H1 (cell line): ENCODE measurements at regions not wholly inside any gene's neighbourhood (a gene's known extent, or its start where the extent isn't known, plus 50 kb on each side); places are given as distances from the start of the nearest gene placed in this dataset.

Source experiments
- CTCF ChIA-PET: fragments of 300-600 bp; sonication (Branson Sonifier 250); formaldehyde crosslinking; loops from one replicate; lab custom pipeline; 2021; ENCODE audit not compliant: partially characterized antibody; lab: Charles Lee
- POLR2A ChIA-PET: fragments of 300-600 bp; sonication (Branson Sonifier 250); formaldehyde crosslinking; loops from one replicate; lab custom pipeline; 2021; ENCODE audit warnings: inconsistent platforms; ENCODE audit not compliant: partially characterized antibody; lab: Charles Lee
- DNase-seq, 2 experiments: peaks; one replicate each; pipeline versions ENCODE4 v3.0.0 to v3.0.0-alpha.2; 2010 to 2022; ENCODE audit warnings: low spot score in 2 of 2, low read depth in 1 of 2, mixed read lengths in 1 of 2
- FAIRE-seq: peaks from 2 replicates; lab custom pipeline; 2011; peaks lifted over from hg19 to GRCh38; lab: Jason Lieb, UNC
- H2AFZ ChIP-seq: 2 replicates; pipeline ENCODE4 v1.8.1; 2012; ENCODE audit warnings: low read length, inconsistent platforms
- H2AK5ac ChIP-seq: 2 replicates; pipeline ENCODE4 v1.6.1; 2013; ENCODE audit warnings: low read depth, low read length
- H2BK120ac ChIP-seq: replicated peaks from 2 replicates; pipeline ENCODE3; 2013; ENCODE audit warnings: low read depth, low read length, inconsistent platforms
- H2BK12ac ChIP-seq: 2 replicates; pipeline ENCODE4 v1.6.1; 2013; ENCODE audit warnings: low read depth, low read length
- H2BK15ac ChIP-seq: 2 replicates; pipeline ENCODE4 v1.6.1; 2013; ENCODE audit warnings: low read length
- H2BK20ac ChIP-seq: 2 replicates; pipeline ENCODE4 v1.6.1; 2013; ENCODE audit warnings: low read length
- H2BK5ac ChIP-seq: 2 replicates; pipeline ENCODE4 v1.6.1; 2013; ENCODE audit warnings: low read depth, low read length
- H3K14ac ChIP-seq: 2 replicates; pipeline ENCODE4 v1.6.1; 2013; ENCODE audit warnings: inconsistent platforms; ENCODE audit not compliant: insufficient read length
- H3K18ac ChIP-seq: 2 replicates; pipeline ENCODE4 v1.6.1; 2013; ENCODE audit warnings: low read length; ENCODE audit errors: extremely low read depth
- H3K23ac ChIP-seq: 2 replicates; pipeline ENCODE4 v1.6.1; 2013; ENCODE audit warnings: inconsistent platforms; ENCODE audit not compliant: insufficient read length
- H3K23me2 ChIP-seq: 2 replicates; pipeline ENCODE4 v1.6.1; 2013; ENCODE audit warnings: low read depth, low read length
- H3K27ac ChIP-seq: 2 replicates; pipeline ENCODE4 v1.6.1; 2011; ENCODE audit warnings: low read depth, low read length, inconsistent platforms
- H3K27me3 ChIP-seq, 4 experiments: replicated peaks in 1 of 4; 1 replicate in 1 of 4; 2 replicates in 3 of 4; pipeline versions ENCODE4 v1.6.1 to v1.8.1; 2011 to 2013; ENCODE audit warnings: low read length in 3 of 4, mild to moderate bottlenecking in 3 of 4, inconsistent platforms in 2 of 4, mixed read lengths in 2 of 4, moderate library complexity in 1 of 4; ENCODE audit not compliant: control insufficient read depth in 3 of 4, insufficient read depth in 3 of 4; ENCODE audit errors: extremely low read depth in 1 of 4
- H3K36me3 ChIP-seq, 4 experiments: 2 replicates each; pipeline versions ENCODE4 v1.6.1 to v1.8.1; 2011 to 2013; ENCODE audit warnings: mild to moderate bottlenecking in 4 of 4, low read length in 3 of 4, moderate library complexity in 2 of 4, control low read depth in 1 of 4, inconsistent platforms in 1 of 4; ENCODE audit not compliant: insufficient read depth in 4 of 4, control insufficient read depth in 2 of 4
- H3K4ac ChIP-seq: replicated peaks from 2 replicates; pipeline ENCODE3; 2013; ENCODE audit warnings: low read length, low read depth, mixed read lengths, inconsistent platforms; ENCODE audit not compliant: insufficient read length
- H3K4me1 ChIP-seq, 4 experiments: replicated peaks in 1 of 4; 1 replicate in 1 of 4; 2 replicates in 3 of 4; pipeline versions ENCODE4 v1.6.1 to v1.8.1; 2011 to 2013; ENCODE audit warnings: low read length in 3 of 4, inconsistent platforms in 2 of 4, mixed read lengths in 1 of 4; ENCODE audit not compliant: insufficient read depth in 4 of 4, control insufficient read depth in 3 of 4
- H3K4me2 ChIP-seq, 2 experiments: 2 replicates each; pipeline versions ENCODE4 v1.6.1 to v1.8.1; 2011 to 2013; ENCODE audit warnings: low read depth in 2 of 2, low read length in 2 of 2, control low read depth in 1 of 2, inconsistent platforms in 1 of 2, mild to moderate bottlenecking in 1 of 2; ENCODE audit not compliant: insufficient read depth in 1 of 2
- H3K4me3 ChIP-seq, 4 experiments: fragments of 200-600, 300-600 bp in 1 of 4; sonication (generic), shearing (Covaris generic), sonication (Bioruptor Twin) in 1 of 4; 2 replicates each; pipeline versions ENCODE4 v1.5.1 to v1.8.1; 2011 to 2016; ENCODE audit warnings: low read length in 4 of 4, low read depth in 3 of 4, control low read depth in 2 of 4, inconsistent platforms in 2 of 4, mild to moderate bottlenecking in 2 of 4, mixed read lengths in 1 of 4, moderate library complexity in 1 of 4; ENCODE audit not compliant: insufficient read depth in 2 of 4; ENCODE audit errors: extremely low read depth in 1 of 4
- H3K56ac ChIP-seq: replicated peaks from 2 replicates; pipeline ENCODE3; 2013; ENCODE audit warnings: low read depth, mild to moderate bottlenecking, mixed read lengths, low read length, inconsistent platforms; ENCODE audit not compliant: insufficient read length
- H3K79me1 ChIP-seq: 2 replicates; pipeline ENCODE4 v1.6.1; 2013; ENCODE audit warnings: low read depth, low read length, control low read depth
- H3K79me2 ChIP-seq, 2 experiments: 2 replicates each; pipeline versions ENCODE4 v1.6.1 to v1.8.1; 2012 to 2013; ENCODE audit warnings: low read length in 2 of 2, mild to moderate bottlenecking in 2 of 2, inconsistent platforms in 1 of 2; ENCODE audit not compliant: insufficient read depth in 2 of 2, control insufficient read depth in 1 of 2
- H3K9ac ChIP-seq, 4 experiments: replicated peaks in 1 of 4; 1 replicate in 1 of 4; 2 replicates in 3 of 4; pipeline versions ENCODE4 v1.6.1 to v1.8.1; 2011 to 2013; ENCODE audit warnings: low read depth in 3 of 4, low read length in 3 of 4, control low read depth in 2 of 4, mild to moderate bottlenecking in 2 of 4, moderate library complexity in 2 of 4, inconsistent platforms in 1 of 4; ENCODE audit errors: extremely low read depth in 1 of 4
- H3K9me3 ChIP-seq, 2 experiments: 2 replicates each; pipeline versions ENCODE4 v1.6.1 to v1.8.1; 2012 to 2013; ENCODE audit warnings: mild to moderate bottlenecking in 2 of 2, moderate library complexity in 2 of 2, control low read depth in 1 of 2, inconsistent platforms in 1 of 2, low read depth in 1 of 2, low read length in 1 of 2, mixed read lengths in 1 of 2; ENCODE audit not compliant: insufficient read depth in 2 of 2
- H4K20me1 ChIP-seq, 2 experiments: replicated peaks in 1 of 2; 2 replicates each; pipeline versions ENCODE3 to v1.8.1; 2011 to 2013; ENCODE audit warnings: inconsistent platforms in 2 of 2, low read length in 2 of 2, mild to moderate bottlenecking in 1 of 2; ENCODE audit not compliant: insufficient read depth in 2 of 2, control insufficient read depth in 1 of 2
- H4K5ac ChIP-seq: 2 replicates; pipeline ENCODE4 v1.6.1; 2013; ENCODE audit warnings: low read length, low read depth, mixed read lengths, inconsistent platforms; ENCODE audit not compliant: insufficient read length
- H4K8ac ChIP-seq: 2 replicates; pipeline ENCODE4 v1.8.0; 2013; ENCODE audit warnings: mild to moderate bottlenecking, moderate library complexity, low read length, inconsistent platforms; ENCODE audit not compliant: insufficient read depth; ENCODE audit errors: extremely low read depth
- H4K91ac ChIP-seq: replicated peaks from 2 replicates; pipeline ENCODE3; 2013; ENCODE audit warnings: low read length, mixed read lengths, inconsistent platforms; ENCODE audit not compliant: insufficient read length
- CTCF ChIP-seq, 3 experiments: IDR thresholded peaks; 1 replicate in 2 of 3; 2 replicates in 1 of 3; pipeline versions ENCODE4 v1.5.1 to v1.6.1; 2011; ENCODE audit warnings: low read length in 3 of 3, mild to moderate bottlenecking in 3 of 3, inconsistent platforms in 2 of 3, low read depth in 1 of 3, moderate library complexity in 1 of 3; ENCODE audit not compliant: insufficient read depth in 1 of 3; ENCODE audit errors: control extremely low read depth in 1 of 3
- KDM5A ChIP-seq: fragments of 200-600 bp; IDR thresholded peaks from 2 replicates; pipeline ENCODE4 v1.7.1; 2012; ENCODE audit warnings: mild to moderate bottlenecking, low read length, inconsistent platforms, mixed read lengths
- RAD21 ChIP-seq, 2 experiments: IDR thresholded peaks in 1 of 2; conservative IDR thresholded peaks in 1 of 2; 2 replicates each; pipeline ENCODE4 v1.6.1; 2011; ENCODE audit warnings: low read depth in 2 of 2, low read length in 2 of 2, improper control_type of control experiment in 1 of 2, inconsistent platforms in 1 of 2, mild to moderate bottlenecking in 1 of 2, moderate library complexity in 1 of 2
- WGBS, 2 experiments: shearing (Covaris generic) in 1 of 2; methylation state at CpG; one replicate each; pipeline versions ENCODE4 v1.1.6 to v1.1.7; 2013 to 2015; ENCODE audit warnings: low lambda C conversion rate in 2 of 2, mixed read lengths in 2 of 2, inconsistent platforms in 1 of 2, low coverage in 1 of 2, missing lambda C conversion rate in 1 of 2; ENCODE audit not compliant: insufficient replicate concordance in 2 of 2, insufficient coverage in 1 of 2, insufficient read length in 1 of 2; ENCODE audit errors: extremely low coverage in 1 of 2, missing lambda C conversion rate in 1 of 2; 5-methylcytosine and 5-hydroxymethylcytosine counted together

- no peak overlapping the region for H3K14ac ChIP-seq
- H2BK12ac ChIP-seq = no peak overlapping the region
- H4K20me1 ChIP-seq = no peaks in the 10 kb centered on the region
- H3K23me2 ChIP-seq = no peaks in the 10 kb centered on the region
- H2AK5ac ChIP-seq = no peak overlapping the region
- H3K27me3 ChIP-seq = no peaks in the 10 kb centered on the region
- H4K5ac ChIP-seq = no peak overlapping the region
- H3K18ac ChIP-seq = no peak overlapping the region
- H3K36me3 ChIP-seq = no peaks in the 10 kb centered on the region
- ChIA-PET CTCF (interaction anchor here (0.6 to 1.0 kb wide), 5 partner anchors 19 to 1361 kb away, joined by 3 to 4 read pairs (median 4); no protein-coding TSS in a partner anchor), POLR2A (interaction anchor here (0.6 kb wide), 1 partner anchor 121 kb away, joined by 3 read pairs; no protein-coding TSS in a partner anchor)
- H3K56ac ChIP-seq = no peak overlapping the region
- no peak overlapping the region for H2BK15ac ChIP-seq
- no peak overlapping the region for H3K4me2 ChIP-seq
- H4K91ac ChIP-seq = no peak overlapping the region
- no peak overlapping the region for H2BK5ac ChIP-seq
- no peak overlapping the region for H3K4me3 ChIP-seq
- FAIRE-seq = peak; percentile 24
- H3K9ac ChIP-seq = no peak overlapping the region
- WGBS, 2 experiments = 45% methylated on average over 2 of the region's 2 CpGs; no CpG with 5 or more reads in 1 of the 2 experiments
- H3K79me1 ChIP-seq = no peaks in the 10 kb centered on the region
- no peaks in the 10 kb centered on the region for H3K79me2 ChIP-seq
- no peak overlapping the region for H3K23ac ChIP-seq
- H4K8ac ChIP-seq = no peak overlapping the region
- no peak overlapping the region for H3K4ac ChIP-seq
- no peak overlapping the region for H2AFZ ChIP-seq
- H2BK120ac ChIP-seq = no peak overlapping the region
- H3K9me3 ChIP-seq = no peaks in the 10 kb centered on the region; a peak in 1 of 4 replicates
- H2BK20ac ChIP-seq = no peak overlapping the region
- DNase-seq = peak in 1 of 2 experiments; percentile 1
- no peak overlapping the region for H3K27ac ChIP-seq
- 0 out of 7 replicates have a peak, but pooled peaks cover 0 to 2% (median 0%) of the 10 kb centered on the region in 4 experiments for H3K4me1 ChIP-seq
- TF ChIP-seq KDM5A (no peak), CTCF (IDR thresholded peaks at IDR 0.05; ENCODE audit: control extremely low read depth in 1 of 3, insufficient read depth in 1 of 3, low read depth in 1 of 3, low read length in 3 of 3) (peak in 1 of 3 experiments; percentile 41; a peak in 2 of 4 replicates), RAD21 (IDR thresholded peaks at IDR 0.05 in 1 of 2, conservative IDR thresholded peaks at IDR 0.05 in 1 of 2; ENCODE audit: low read depth in 2 of 2, low read length in 2 of 2) (peak; percentile 35 to 53; a peak in 3 of 4 replicates)
These were observed 549.6 kb upstream of the KIF2B start for GRCh38 chr17:53273126-53273525.
